ENCODE measurements at regions not wholly inside any gene's neighbourhood (a gene's known extent, or its start where the extent isn't known, plus 50 kb on each side); places are given as distances from the start of the nearest gene placed in this dataset.

GRCh38 chr3:190983875-190984274 is 121.4 kb upstream of the GMNC start:
- no peak overlapping the region for H3K27ac ChIP-seq (ENCODE audit: insufficient read depth, low read depth, low read length)
- CTCF ChIA-PET = no interaction called here
- no peaks in the 10 kb centered on the region for H4K20me1 ChIP-seq (replicated peaks; ENCODE audit: control insufficient read depth, extremely low read depth, insufficient read depth, low read length)
- no peak for FAIRE-seq
- no peak overlapping the region for H3K4me2 ChIP-seq (ENCODE audit: insufficient read depth, low read length)
- no peak overlapping the region for H2AFZ ChIP-seq (ENCODE audit: low read depth, low read length)
- no peaks in the 10 kb centered on the region for H3K36me3 ChIP-seq (ENCODE audit: control insufficient read depth in 2 of 2, extremely low read depth in 1 of 2, insufficient read depth in 2 of 2, low read length in 2 of 2)
- no TSS peak for BruUV-seq (replicated peaks)
- dilution Hi-C loops (cut with MboI; ENCODE audit: extremely low pct_ligation_motif_present, low sequenced_read_pairs) = no loop called here
- no peaks in the 10 kb centered on the region for H3K79me2 ChIP-seq (ENCODE audit: control insufficient read depth, insufficient read depth, low read length)
- no peaks in the 10 kb centered on the region for H3K4me1 ChIP-seq (ENCODE audit: control insufficient read depth, extremely low read depth, insufficient read depth, low read length)
- H3K9me3 ChIP-seq (replicated peaks; ENCODE audit: control insufficient read depth, insufficient read depth, low read length) = peaks cover 2% of the 10 kb centered on the region
- H3K9ac ChIP-seq (replicated peaks; ENCODE audit: extremely low read depth, insufficient read depth, low read length) = no peak overlapping the region
- H3K9me1 ChIP-seq (replicated peaks; ENCODE audit: control insufficient read depth, extremely low read depth, insufficient read depth, low read length) = no peaks in the 10 kb centered on the region
- DNase-seq (ENCODE audit: low read depth, low spot score) = no peak
- intact Hi-C loops (cut with micrococcal nuclease) = no loop called here
- no peak overlapping the region for H3K4me3 ChIP-seq (replicated peaks in 1 of 3; ENCODE audit: insufficient read depth in 1 of 3, low read depth in 1 of 3, low read length in 3 of 3)
- H3K27me3 ChIP-seq (ENCODE audit: control insufficient read depth in 2 of 2, insufficient read depth in 2 of 2, low read length in 2 of 2) = no peaks in the 10 kb centered on the region
- POLR2A ChIA-PET = no interaction called here
- TF ChIP-seq EZH2 (IDR thresholded peaks at IDR 0.05; ENCODE audit: borderline replicate concordance, low read depth, low read length, severe bottlenecking) (no peak), MAX (IDR thresholded peaks at IDR 0.05; ENCODE audit: insufficient read depth, insufficient read length) (no peak), MYC (IDR thresholded peaks at IDR 0.05; ENCODE audit: low read depth, low read length) (no peak), CTCF (IDR thresholded peaks at IDR 0.05; ENCODE audit: extremely low read depth in 1 of 2, insufficient read depth in 1 of 2, low read depth in 1 of 2, low read length in 2 of 2) (no peak), POLR2AphosphoS5 (IDR thresholded peaks at IDR 0.05; ENCODE audit: insufficient read depth, low read depth, low read length) (no peak)

DNA sequence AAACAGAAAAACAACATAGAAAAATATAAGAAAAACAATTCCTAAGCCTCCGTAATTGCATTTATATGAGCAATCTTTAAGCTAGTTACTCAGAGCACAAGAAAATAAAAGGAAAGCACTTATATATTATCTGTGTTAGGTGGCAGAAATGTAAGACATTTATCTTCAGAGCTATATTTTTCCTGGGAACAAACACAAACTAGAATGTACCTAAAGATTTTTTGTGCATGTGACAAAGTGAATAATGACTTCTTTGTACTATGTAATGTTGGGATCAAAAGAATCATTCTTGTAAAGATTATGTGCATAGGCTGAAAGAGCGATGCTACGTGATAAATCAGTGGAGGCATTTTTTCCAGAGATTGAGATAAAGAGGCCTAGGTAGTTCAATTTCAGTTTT is 111.3 kb upstream of the GMNC start:
- intact Hi-C loops (cut with micrococcal nuclease) = no loop called here
- H2AFZ ChIP-seq (ENCODE audit: low read depth, low read length) = no peak overlapping the region
- DNase-seq (ENCODE audit: low read depth, low spot score) (no peak), FAIRE-seq (no peak)
- no peak overlapping the region for H3K27ac ChIP-seq (ENCODE audit: insufficient read depth, low read depth, low read length)
- BruUV-seq (replicated peaks) = no TSS peak
- H3K79me2 ChIP-seq (ENCODE audit: control insufficient read depth, insufficient read depth, low read length) = no peaks in the 10 kb centered on the region
- H3K9me1 ChIP-seq (replicated peaks; ENCODE audit: control insufficient read depth, extremely low read depth, insufficient read depth, low read length) = no peaks in the 10 kb centered on the region
- dilution Hi-C loops (cut with MboI; ENCODE audit: extremely low pct_ligation_motif_present, low sequenced_read_pairs) = no loop called here
- no peaks in the 10 kb centered on the region for H3K9me3 ChIP-seq (replicated peaks; ENCODE audit: control insufficient read depth, insufficient read depth, low read length)
- no peaks in the 10 kb centered on the region for H3K4me1 ChIP-seq (ENCODE audit: control insufficient read depth, extremely low read depth, insufficient read depth, low read length)
- no peaks in the 10 kb centered on the region for H3K27me3 ChIP-seq (ENCODE audit: control insufficient read depth in 2 of 2, insufficient read depth in 2 of 2, low read length in 2 of 2)
- no peaks in the 10 kb centered on the region for H3K36me3 ChIP-seq (ENCODE audit: control insufficient read depth in 2 of 2, extremely low read depth in 1 of 2, insufficient read depth in 2 of 2, low read length in 2 of 2)
- no peak overlapping the region for H3K4me3 ChIP-seq (replicated peaks in 1 of 3; ENCODE audit: insufficient read depth in 1 of 3, low read depth in 1 of 3, low read length in 3 of 3)
- H4K20me1 ChIP-seq (replicated peaks; ENCODE audit: control insufficient read depth, extremely low read depth, insufficient read depth, low read length) = no peaks in the 10 kb centered on the region
- CTCF ChIA-PET = no interaction called here
- H3K9ac ChIP-seq (replicated peaks; ENCODE audit: extremely low read depth, insufficient read depth, low read length) = no peak overlapping the region
- POLR2A ChIA-PET = no interaction called here
- TF ChIP-seq POLR2A (IDR thresholded peaks at IDR 0.05; ENCODE audit: low read depth, low read length) (no peak), POLR2AphosphoS5 (IDR thresholded peaks at IDR 0.05; ENCODE audit: insufficient read depth, low read depth, low read length) (no peak), EZH2 (IDR thresholded peaks at IDR 0.05; ENCODE audit: borderline replicate concordance, low read depth, low read length, severe bottlenecking) (no peak), GATA2 (IDR thresholded peaks at IDR 0.05; ENCODE audit: insufficient read depth, insufficient read length, low read depth, low read length) (no peak), JUN (IDR thresholded peaks at IDR 0.05; ENCODE audit: borderline replicate concordance, insufficient read depth, insufficient read length, low read depth) (no peak), MAX (IDR thresholded peaks at IDR 0.05; ENCODE audit: insufficient read depth, insufficient read length) (no peak), FOS (IDR thresholded peaks at IDR 0.05; ENCODE audit: borderline replicate concordance, insufficient read depth, low read length) (no peak), CTCF (IDR thresholded peaks at IDR 0.05; ENCODE audit: extremely low read depth in 1 of 2, insufficient read depth in 1 of 2, low read depth in 1 of 2, low read length in 2 of 2) (no peak)
- no peak overlapping the region for H3K4me2 ChIP-seq (ENCODE audit: insufficient read depth, low read length)

Measured in endothelial cell of umbilical vein (primary cell).